GM21723 (cell line): ENCODE measurements at regions not wholly inside any gene's neighbourhood (a gene's known extent, or its start where the extent isn't known, plus 50 kb on each side); places are given as distances from the start of the nearest gene placed in this dataset.
"Not testable (repeated sequence)": the region's sequence is repeated elsewhere in the genome, so short reads cannot be mapped to it uniquely, and the experiment has no call there.

Source experiments
- ATAC-seq: cut with Tn5 transposase; IDR thresholded peaks from one replicate; pipeline ENCODE4 v1.9.1; 2021; ENCODE audit warnings: mild to moderate bottlenecking, moderate library complexity; ENCODE audit not compliant: unreplicated experiment

DNA sequence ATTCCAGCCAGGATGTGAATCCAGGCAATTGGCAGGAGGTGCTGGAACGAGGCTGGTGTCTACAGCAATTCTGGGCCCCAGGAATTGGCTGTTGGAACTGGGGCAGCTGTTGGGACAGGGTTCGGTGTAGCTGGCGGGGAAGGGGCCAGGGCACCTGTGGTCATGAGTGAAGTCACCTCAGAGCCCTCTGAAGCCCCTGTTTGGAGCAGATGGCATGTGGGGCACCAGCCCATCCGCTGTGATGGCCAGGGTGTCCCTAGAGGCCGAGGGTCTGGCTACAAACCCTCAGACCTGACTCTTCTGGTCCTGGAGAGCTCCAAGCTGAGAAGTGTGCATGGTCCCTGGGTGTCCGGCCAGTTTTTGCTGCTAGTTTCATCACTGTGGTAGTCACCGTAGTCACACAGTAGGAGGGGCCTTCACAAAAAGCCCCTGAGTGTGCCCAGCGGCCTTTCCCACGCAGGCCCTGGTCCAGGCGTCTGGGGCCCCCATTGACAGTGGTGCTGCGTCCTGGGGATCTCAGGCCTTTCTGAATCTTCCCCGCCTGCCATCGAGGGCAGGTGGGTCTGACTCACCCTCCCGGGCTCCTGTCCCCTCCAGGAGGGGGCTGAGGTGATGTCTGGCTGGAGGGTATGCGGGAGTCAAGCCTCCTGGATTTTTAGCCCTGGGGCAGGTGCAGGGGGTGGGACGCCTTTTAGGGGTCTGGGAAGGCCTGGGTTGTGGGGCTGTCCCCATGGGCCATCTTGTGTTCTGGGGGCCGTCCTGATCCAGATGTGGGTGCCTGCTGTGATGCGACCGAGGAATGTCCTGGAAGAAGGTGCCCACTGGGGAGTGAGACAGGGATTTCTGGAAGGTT is 368.0 kb downstream of the TMEM121 start:
- no peak for ATAC-seq

DNA sequence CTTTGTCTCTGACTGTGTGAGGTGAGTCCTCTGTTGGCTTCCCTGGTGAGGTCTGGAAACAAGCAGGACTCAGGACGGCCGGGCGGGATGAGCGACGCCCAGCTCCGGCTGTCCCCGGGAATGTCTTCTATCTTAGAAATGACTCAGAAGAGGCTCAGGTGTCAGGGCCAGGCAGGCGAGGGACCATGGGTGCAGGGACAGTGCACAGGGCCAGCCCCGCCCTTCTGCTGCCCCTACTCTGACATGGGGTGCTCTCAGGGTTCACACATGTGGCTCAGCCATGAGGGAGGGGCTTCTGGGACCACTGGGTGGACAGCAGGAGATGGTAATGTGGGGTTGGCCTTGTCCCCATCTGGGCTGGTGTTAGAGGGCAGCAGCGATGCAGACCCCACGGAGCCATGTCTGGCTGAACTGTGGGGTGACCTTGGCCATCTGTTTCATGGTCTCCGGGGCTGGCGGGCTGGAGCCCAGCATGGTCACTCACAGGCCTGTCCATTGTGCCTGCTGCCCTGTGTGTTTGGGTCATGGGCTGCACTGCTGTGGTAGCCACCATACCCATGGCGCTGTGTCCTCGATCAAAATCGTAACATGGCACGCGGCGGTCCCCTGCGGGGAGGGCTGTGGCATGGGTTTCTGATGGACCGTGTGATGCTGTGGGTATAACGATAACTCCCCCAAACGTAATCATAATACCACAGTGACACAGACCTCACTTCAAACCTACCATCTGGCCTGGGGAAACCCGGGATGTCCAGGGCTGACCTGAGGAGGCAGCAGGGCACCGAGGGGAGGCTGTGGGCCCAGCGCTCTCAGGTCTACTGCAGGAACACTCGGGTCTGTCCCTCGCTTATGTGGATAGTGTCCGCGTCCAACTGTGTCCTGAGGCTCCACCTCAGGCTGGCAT is 368.8 kb downstream of the TMEM121 start:
- ATAC-seq, result no peak

DNA sequence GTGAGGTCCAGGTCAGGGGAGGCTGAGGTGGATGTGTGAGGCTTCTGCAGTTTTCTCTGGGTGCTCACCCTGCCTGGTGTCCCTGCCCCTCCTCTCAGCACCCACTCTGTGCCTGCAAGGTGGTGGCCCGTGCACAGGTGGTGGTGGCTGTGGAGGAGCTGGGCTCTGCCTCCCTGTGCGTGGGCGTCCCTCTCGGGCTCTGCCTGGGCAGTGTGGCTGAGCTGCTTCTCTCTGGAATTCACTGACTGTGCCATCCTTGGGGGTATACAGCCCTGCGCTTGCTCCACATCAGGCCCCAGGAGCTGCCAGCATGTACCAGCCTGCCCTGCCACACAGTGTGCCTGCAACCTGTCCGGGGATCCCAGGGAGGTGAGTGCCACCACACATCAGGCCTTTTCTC is 369.8 kb downstream of the TMEM121 start:
- not testable (repeated sequence) for ATAC-seq

DNA sequence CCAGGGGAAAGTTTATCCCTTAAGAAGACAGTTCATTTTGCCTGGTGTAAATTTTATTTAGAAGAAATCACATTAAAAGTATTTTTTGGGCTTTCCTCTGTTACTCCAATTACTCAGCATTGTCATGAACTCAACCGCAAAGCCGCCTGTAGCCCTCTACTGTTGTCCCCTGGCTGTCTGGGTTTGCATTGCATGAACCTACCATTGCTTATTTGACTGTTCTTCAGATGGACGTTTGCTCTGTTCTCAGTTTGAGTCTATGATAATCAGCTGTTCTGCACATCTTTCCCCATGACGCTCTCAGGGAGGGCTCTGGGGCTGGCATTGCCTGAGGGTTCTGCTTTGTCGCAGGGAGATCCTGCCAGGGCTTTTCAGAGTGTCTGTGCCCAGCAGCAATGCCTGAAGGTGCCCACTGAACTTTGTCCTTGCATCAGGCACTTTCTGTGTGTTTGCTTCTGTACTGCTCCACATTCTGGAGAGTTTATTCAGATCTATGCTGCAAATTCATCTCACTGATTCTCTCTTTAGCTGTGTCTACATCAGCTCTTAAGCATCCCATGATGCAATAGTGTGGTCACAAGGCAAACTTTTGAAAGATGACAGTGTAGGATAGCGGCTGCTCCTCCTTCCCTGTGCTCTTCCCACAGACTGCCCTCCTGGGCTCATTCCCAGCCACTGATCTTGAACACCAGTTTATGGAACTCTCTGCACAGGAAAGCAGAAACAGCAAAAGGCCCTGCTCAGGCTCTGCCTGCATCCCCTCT is 370.8 kb downstream of the TMEM121 start:
- not testable (repeated sequence) for ATAC-seq

DNA sequence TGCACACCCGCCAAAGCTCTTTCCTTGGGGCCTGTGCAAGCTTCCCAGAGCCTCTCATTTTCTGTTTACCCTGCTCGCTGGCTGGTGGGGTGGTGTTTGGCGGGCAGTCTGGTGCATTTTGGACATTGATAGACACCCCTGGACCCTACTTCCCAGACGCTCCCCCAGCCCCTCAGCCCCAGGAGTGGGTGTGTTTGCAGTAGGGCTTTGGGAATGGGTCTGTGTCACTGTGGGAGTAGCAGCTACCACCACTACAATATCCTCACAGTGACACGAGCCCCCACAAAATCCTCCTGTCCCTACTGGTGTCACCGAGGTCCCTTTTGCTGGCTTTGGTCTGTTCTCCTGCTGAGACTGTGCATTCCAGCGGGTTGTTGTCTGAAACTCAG is 371.3 kb downstream of the TMEM121 start:
- no peak for ATAC-seq

DNA sequence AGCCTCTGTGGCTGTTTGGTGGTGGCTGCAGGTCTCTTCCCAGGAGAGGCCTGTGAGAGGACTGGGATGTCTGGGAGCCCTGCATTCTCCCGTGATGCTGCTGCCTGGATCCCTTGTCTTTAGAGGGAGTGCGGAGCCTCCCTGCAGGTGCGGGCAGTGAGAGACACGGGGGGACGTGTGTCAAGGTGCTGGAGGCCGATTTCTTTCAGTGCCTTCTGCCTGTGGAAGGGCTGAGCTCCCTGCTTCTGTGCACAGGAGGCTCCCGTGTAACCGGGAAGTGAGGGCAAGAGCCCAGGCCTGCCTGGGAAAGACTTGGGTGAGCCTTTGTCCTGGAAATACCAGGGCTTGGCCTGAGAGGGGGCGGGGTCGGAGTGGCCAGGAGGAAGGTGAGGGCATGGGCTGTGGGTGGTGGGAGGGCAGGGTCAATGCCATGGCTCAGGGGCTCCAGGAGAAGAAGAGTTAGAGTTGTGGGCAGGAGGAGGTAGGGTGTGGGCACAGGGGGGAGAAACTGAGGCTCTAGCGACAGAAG is 372.2 kb downstream of the TMEM121 start:
- no peak for ATAC-seq

DNA sequence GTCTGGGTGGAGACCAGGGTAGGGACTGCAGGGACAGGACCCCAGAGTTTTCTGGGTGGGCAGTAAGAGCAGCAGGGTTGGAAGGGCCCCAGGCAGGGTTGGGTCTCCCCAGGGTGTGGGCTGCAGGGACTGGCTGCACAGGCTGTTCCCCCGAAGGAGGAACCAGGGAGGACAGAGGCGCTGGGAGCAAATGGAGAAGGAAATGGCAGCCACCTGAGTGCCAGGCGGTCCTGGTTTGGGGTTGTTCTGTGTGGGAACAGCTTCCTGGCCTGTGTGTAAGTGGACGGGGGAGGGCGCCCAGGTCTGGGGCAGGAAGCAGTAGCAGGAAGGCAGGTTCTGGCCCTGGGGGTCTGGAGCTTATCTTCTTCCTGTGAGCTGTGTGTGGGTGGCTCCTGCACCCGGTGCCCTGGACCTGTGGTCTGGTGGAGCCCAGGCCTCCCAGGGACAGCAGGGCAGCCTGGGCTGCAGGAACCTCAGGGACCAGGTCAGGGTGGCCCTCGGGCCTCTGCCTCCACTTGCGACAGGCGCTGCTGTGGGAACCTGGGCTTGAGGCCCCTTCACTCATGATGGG is 372.8 kb downstream of the TMEM121 start:
- ATAC-seq, result no peak

DNA sequence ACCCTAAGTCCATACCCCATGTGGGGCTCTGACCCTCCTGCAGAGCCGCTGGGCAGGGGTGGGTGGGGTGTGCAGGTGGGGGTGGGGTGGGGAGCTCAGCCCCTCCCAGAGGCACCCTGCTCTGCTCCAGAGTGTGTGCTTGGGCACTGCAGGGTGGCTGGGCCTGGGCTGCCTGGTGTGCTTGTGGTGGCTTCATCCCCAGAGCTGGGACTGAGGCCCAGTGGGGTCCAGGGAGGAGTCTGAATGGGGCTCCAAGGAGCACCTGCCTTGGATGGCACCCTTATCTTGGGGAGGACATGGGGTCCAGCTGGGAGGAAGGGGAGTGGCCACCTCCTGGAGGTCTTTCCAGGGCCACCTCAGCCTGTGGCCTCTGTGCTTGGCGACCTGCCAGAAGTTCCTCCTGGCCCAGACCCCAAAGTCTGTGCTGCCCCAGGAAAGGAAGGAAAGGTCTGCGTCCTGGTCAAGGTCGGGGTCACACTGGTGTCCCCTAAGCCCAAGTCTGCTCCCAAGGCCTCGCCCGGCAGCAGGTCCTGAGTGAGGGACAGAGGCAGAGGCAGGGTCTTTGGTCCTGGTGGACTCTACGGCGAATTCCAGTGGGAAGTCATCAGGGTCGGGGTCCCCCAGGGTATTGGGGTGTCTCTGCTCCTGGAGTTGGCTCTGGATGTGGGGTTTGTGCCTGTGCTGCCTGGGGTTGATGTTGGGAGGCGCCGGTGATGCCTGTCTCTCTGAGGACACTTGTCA is 373.4 kb downstream of the TMEM121 start:
- ATAC-seq, result no peak

DNA sequence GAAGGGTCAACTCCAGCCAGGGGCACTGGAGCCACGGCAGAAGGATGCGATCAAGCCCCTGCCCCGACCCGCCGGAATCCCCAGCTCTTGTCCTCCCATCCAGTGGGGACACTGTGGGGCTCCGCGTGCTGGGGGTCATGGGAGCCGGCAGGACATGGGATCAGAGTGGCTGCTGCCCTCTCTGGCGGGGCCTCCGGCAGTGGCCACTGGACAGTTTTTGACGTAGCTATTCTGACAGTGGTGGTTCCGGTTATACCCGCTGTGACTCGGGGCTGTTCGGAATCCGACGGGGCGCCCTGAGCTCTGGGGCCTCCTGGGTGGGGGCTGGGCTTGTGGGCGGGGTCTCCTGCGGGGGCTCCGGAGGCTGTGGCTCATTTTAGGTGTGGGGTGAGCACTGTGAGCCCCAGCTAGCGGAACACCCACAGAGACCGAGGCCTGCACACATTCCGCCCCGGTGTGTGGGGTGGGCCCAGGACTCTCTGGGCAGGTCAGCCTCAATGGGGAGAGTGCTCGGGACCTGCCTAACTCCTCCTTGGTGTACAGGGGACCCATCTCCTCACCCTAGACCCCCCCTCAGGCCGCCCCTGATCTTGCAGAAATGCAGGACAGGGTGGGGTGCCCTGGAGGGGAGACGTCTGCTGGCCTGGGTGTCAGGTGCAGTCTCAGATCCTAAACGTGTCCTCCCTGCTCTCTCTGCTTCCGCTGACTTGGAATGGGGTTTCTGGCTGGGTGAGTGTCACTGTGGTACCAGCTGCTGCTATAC is 374.2 kb downstream of the TMEM121 start:
- no peak for ATAC-seq

DNA sequence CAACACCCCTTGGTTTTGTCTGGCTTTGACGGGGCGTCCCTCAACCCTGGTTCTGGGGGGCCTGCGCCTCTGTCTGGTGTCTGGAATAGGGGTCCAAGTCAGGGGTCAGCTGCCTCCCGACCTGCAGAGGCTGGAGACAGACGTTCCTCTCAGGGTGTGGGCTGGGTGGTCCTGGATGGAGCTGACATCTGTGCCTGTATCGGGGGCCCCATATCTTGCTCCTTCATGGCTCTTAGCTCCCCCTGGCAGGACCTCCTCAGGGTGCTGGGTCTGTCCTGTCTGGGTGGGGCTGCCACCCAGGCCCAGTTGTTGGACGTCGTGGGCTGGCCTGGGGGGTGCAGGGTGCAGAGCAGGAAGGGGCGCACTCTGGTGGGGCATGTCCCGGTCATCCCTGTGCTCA is 374.8 kb downstream of the TMEM121 start:
- no peak for ATAC-seq

DNA sequence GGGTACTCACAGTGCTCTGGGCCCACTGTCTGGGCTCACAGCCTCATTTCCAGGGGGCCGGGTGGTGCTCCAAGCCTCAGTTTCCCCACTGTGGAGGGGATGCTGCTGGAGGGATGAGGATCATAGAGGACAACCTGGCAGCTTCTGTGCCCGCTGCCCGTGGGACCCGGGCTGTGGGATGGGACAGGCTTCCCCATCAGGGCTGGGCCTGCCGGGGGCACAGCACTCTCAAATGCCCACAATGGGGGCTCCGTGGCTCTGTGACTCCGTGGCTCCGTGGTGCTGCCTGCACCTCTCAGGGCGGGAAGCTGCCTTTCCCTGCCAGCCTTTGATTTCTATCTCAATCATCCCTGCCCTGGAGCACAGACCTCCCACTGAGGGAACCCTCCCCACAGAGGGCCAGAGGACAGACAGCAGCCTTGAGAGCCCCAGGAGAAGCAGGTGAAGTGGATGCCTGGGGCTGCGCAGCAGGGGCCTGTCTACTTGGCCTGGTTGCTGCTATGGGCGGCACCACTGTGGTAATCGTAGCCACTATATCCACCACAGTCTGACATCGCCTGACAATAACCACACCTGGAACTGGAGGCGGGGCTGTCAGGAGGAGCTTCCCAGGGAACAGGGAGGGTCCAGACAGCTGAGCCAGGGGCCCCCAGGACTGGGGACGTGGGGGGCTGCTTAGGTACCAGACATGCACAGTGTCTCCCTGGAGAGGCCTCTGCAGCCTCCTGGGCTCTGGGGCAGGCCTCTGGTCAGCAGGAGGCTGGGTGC is 375.9 kb downstream of the TMEM121 start:
- no peak for ATAC-seq

DNA sequence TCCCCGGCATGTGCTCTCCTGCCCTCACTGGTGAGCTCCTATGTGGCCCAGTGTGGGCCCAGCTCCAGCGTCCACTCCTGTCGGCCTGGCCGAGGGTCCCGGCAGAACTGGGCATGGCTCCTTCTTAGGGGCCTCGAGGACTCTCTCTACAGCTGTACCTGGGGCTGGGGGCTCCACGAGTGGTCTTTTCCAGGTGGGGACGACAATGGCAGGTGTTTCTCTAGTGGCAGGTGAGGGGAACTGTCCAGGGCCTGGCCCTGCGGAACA is 376.4 kb downstream of the TMEM121 start:
- ATAC-seq, result not testable (repeated sequence)

DNA sequence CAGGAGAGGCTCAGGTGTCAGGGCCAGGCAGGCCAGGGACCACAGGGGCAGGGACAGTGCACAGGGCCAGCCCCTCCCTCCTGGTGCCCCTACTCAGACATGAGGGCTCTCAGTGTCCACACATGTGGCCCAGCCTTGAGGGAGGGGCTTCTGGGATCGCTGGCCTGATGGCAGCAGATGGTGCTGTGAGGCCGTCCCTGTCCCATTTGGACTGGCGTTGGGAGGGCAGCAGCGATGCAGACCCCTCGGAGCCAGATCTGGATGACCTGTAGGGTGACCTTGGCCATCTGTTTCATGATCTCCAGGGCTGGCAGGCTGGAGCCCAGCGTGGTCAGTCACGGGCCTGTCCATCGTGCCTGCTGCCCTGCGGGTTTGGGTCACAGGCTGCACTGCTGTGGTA is 377.6 kb downstream of the TMEM121 start:
- ATAC-seq, result no peak

DNA sequence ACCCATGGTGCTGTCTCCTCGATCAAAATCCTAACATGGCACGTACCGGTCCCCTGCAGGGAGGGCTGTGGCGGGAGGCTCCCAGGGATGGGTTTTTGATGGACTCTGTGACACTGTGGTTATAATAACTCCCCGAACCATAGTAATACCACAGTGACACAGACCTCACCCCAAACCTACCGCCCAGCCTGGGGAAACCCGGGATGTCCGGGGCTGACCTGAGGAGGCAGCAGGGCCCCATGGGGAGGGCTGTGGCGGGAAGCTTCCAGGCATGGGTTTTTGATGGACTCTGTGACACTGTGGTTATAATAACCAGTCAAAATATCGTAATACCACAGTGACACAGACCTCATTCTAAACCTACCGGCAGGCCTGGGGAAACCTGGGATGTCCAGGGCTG is 378.0 kb downstream of the TMEM121 start:
- ATAC-seq, result no peak

DNA sequence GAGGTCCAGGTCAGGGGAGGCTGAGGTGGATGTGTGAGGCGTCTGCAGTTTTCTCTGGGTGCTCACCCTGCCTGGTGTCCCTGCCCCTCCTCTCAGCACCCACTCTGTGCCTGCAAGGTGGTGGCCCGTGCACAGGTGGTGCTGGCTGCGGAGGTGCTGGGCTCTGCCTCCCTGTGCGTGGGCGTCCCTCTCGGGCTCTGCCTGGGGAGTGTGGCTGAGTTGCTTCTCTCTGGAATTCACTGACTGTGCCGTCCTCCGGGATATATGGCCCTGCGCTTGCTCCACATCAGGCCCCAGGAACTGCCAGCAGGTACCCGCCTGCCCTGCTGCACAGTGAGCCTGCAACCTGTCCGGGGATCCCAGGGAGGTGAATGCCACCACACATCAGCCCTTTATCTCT is 379.1 kb downstream of the TMEM121 start:
- ATAC-seq, result no peak

DNA sequence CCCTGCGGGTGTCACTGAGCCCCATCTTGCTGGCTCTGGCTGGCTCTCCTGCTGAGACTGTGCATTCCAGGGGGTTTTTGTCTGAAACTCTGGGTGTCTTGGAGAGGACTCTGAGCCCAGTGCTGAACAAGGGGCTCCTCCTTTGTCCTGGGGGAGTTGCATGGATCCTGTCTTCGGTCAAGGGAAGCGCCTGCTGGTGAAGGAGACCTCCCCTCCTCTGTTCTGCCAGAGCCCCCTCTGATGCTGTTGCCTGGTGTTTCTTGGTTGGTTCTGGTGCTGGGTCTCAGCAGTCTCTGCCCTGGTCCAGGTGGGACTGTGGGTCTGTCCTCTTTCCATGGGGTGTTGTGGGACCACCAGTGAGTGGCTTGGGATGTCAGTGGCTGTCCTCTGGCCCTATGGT is 380.9 kb downstream of the TMEM121 start:
- ATAC-seq, result no peak

DNA sequence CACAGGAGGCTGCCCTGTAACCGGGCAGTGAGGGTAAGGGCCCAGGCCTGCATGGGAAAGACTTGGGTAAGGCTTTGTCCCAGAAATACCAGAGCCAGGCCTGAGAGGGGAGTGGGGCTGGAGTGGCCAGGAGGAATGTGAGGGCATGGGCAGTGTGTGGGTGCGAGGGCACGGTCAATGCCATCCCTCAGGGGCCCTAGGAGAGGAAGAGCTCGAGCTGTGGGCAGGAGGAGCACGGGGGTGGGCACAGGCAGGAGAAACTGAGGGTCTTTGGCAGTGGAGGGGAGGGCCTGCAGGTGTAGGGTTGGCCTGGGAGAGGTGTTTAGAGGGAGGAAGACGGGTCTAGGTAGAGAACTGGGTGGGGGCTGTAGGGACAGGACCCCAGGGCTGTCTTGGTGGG is 381.6 kb downstream of the TMEM121 start:
- no peak for ATAC-seq

DNA sequence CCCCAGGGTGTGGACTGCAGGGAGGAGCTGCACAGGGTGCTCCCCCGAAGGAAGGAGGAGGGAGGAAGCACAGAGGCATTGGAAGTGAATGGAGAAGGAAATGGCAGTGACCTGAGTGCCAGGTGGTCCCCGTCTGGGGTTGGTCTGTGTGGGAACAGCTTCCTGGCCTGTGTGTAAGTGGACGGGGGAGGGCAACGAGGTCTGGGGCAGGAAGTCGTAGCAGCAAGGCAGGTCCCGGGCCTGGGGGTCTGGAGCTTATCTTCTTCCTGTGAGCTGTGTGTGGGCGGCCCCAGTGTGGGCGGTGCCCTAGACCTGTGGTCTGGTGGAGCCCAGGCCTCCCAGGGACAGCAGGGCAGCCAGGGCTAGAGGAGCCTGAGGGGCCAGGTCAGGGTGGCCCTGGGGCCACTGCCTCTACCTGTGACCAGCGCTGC is 382.1 kb downstream of the TMEM121 start:
- no peak for ATAC-seq
